ENCODE measurements at regions not wholly inside any gene's neighbourhood (a gene's known extent, or its start where the extent isn't known, plus 50 kb on each side); places are given as distances from the start of the nearest gene placed in this dataset.

DNA sequence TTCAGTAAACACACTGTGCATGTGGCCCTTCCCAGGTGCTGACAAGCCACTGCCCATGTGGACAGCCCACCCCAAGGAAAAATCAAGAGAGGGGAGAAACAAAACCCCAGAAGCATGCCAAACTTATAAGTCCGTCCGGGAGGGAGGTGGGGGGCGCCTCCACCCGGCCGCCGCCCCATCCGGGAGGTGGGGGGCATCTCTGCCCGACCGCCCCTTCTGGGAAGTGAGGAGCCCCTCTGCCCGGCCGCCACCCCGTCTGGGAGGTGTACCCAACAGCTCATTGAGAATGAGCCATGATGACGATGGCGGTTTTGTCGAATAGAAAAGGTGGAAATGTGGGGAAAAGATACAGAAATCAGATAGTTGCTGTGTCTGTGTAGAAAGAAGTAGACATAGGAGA lies 53.8 kb upstream of the C2CD4B start:
- TF ChIP-seq, protein P1, sequence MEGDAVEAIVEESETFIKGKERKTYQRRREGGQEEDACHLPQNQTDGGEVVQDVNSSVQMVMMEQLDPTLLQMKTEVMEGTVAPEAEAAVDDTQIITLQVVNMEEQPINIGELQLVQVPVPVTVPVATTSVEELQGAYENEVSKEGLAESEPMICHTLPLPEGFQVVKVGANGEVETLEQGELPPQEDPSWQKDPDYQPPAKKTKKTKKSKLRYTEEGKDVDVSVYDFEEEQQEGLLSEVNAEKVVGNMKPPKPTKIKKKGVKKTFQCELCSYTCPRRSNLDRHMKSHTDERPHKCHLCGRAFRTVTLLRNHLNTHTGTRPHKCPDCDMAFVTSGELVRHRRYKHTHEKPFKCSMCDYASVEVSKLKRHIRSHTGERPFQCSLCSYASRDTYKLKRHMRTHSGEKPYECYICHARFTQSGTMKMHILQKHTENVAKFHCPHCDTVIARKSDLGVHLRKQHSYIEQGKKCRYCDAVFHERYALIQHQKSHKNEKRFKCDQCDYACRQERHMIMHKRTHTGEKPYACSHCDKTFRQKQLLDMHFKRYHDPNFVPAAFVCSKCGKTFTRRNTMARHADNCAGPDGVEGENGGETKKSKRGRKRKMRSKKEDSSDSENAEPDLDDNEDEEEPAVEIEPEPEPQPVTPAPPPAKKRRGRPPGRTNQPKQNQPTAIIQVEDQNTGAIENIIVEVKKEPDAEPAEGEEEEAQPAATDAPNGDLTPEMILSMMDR (IDR thresholded peaks at IDR 0.05; ENCODE audit: poor library complexity, severe bottlenecking): no peak
- TF ChIP-seq RAD21 (conservative IDR thresholded peaks at IDR 0.05): no peak
- no peak for TF ChIP-seq EZH2 (IDR thresholded peaks at IDR 0.05; ENCODE audit: borderline replicate concordance, insufficient read depth, low read length, poor library complexity, severe bottlenecking)
